ENCODE measurements at regions not wholly inside any gene's neighbourhood (a gene's known extent, or its start where the extent isn't known, plus 50 kb on each side); places are given as distances from the start of the nearest gene placed in this dataset.

GRCh38 chr1:177343445-177343844 lies 172.7 kb downstream of the BRINP2 start:
- no peak for TF ChIP-seq CTCF (IDR thresholded peaks at IDR 0.05)

- no peak for TF ChIP-seq CTCF (IDR thresholded peaks at IDR 0.05)
Observed at GRCh38 chr1:177341773-177342172, 171.0 kb downstream of the BRINP2 start.

DNA sequence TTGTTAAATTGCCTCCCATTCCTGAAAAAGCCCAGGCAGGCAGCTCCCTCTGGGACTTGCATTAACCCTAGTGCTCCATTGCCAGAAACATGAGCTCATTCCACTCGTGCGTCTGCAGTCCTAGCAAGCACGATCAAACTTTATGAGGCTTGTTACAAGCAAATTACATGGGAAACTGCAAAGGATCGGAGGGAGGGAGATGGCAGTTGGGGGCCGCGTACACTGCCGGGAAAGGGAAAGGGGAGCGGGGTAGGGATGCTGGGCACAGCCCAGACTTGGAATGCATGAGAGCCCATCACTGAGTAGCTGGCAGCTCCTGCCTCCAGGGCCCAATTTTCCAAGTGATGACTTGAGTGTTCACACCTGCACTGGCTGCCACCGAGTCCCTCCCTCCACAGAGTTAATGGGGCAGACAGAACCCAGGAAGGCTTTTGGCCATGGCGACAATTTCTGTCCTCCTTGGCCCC lies 169.9 kb downstream of the BRINP2 start:
- no peak for TF ChIP-seq CTCF (IDR thresholded peaks at IDR 0.05)

DNA sequence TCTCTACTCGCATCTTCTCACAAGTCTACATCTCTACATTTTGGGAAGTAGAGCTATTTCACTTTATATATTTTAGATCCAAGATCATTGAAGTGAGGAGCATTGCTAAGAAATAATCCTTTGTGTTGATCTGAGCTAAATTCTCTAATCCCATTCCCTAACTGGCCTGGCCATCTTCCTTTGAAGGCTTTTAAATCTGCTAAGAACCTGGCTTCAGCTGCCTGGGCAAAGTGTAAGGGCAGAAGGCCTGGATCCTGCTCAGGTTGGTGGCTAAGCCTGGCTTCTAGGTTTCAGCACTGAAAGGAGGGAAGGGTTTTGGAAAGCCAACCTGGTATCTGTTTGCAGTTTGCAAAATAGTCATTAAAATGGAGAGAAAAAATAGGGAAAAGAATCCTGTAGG lies 167.6 kb downstream of the BRINP2 start:
- no peak for TF ChIP-seq CTCF (IDR thresholded peaks at IDR 0.05)

DNA sequence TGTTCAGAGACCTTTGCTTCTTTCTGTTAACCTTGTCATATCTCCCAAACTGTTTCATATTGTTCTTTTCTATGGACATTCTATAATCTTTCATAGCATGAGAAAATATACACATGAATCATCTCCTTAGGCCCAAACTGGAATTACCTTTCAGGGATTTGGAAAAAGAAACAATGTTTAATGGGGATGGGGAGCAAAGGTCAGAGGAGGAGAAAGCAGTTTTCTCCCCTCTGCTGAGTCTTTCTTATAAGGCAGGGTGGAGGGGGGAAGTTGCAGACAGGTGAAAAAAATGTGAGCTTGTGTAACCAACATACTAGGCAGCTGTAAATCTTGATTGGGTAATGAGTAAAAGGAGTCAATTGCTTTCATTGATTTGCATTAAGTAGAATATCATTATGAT lies 164.1 kb downstream of the BRINP2 start:
- TF ChIP-seq CTCF (IDR thresholded peaks at IDR 0.05): no peak

GRCh38 chr1:177333936-177334595 lies 163.3 kb downstream of the BRINP2 start:
- no peak for TF ChIP-seq CTCF (IDR thresholded peaks at IDR 0.05)

All from LNCAP (cell line).